ENCODE measurements at regions not wholly inside any gene's neighbourhood (a gene's known extent, or its start where the extent isn't known, plus 50 kb on each side); places are given as distances from the start of the nearest gene placed in this dataset.

GRCh38 chr5:130331332-130331731, 427.1 kb downstream of the CHSY3 start:
- DNase-seq (ENCODE audit: low read depth, low spot score) (no peak), ATAC-seq (no peak), FAIRE-seq (no peak)
- H3K27ac ChIP-seq (ENCODE audit: control insufficient read depth, insufficient read depth) = no peak overlapping the region
- H3K9ac ChIP-seq (ENCODE audit: control insufficient read depth, insufficient read depth, low read length) = no peak overlapping the region
- BruUV-seq (replicated peaks) = no TSS peak
- intact Hi-C loops (cut with micrococcal nuclease; ENCODE audit: unreplicated experiment) (no loop called here), in situ Hi-C loops (cut with MboI) (no loop called here)
- no peak overlapping the region for H3K4me3 ChIP-seq
- RAD21 ChIA-PET (ENCODE audit: unreplicated experiment) = no interaction called here
- TF ChIP-seq RUNX3 (IDR thresholded peaks at IDR 0.05; ENCODE audit: low read length) (no peak), ASH2L (IDR thresholded peaks at IDR 0.05; ENCODE audit: borderline replicate concordance, low read depth) (no peak), PBX3 (IDR thresholded peaks at IDR 0.05; ENCODE audit: insufficient replicate concordance, low read depth, low read length) (no peak)
- CTCF ChIA-PET = no interaction called here
- H3K4me1 ChIP-seq (ENCODE audit: control insufficient read depth, insufficient read depth, low read length) = no peaks in the 10 kb centered on the region
- H3K79me2 ChIP-seq (ENCODE audit: control insufficient read depth, insufficient read depth, low read length) = no peaks in the 10 kb centered on the region
- no peak overlapping the region for H3K4me2 ChIP-seq (ENCODE audit: control insufficient read depth, insufficient read depth)
- H4K20me1 ChIP-seq (ENCODE audit: control insufficient read depth, insufficient read depth) = no peaks in the 10 kb centered on the region
- no peak overlapping the region for H2AFZ ChIP-seq (ENCODE audit: control insufficient read depth, low read depth, low read length)
- H3K27me3 ChIP-seq (replicated peaks in 1 of 2; ENCODE audit: control insufficient read depth in 2 of 2, insufficient read depth in 2 of 2, low read length in 1 of 2) = no peaks in the 10 kb centered on the region
- 84% methylated on average over 3 of the region's 3 CpGs for WGBS (ENCODE audit: insufficient coverage, insufficient replicate concordance, low lambda C conversion rate, missing lambda C conversion rate)
- POLR2A ChIA-PET = no interaction called here
- H3K36me3 ChIP-seq (ENCODE audit: control insufficient read depth in 2 of 2, insufficient read depth in 2 of 2, low read length in 1 of 2) = no peaks in the 10 kb centered on the region
- SMC1A ChIA-PET (ENCODE audit: uncharacterized antibody, unreplicated experiment) = no interaction called here
- no peaks in the 10 kb centered on the region; the same call in 1 of the 3 replicates for H3K9me3 ChIP-seq (replicated peaks; ENCODE audit: control insufficient read depth, insufficient read depth, low read length)

- H3K27ac ChIP-seq (ENCODE audit: control insufficient read depth, insufficient read depth) = peak overlapping the region; percentile 68; the same call in 1 of the 2 replicates
- RAD21 ChIA-PET (ENCODE audit: unreplicated experiment) = no interaction called here
- intact Hi-C loops (cut with micrococcal nuclease; ENCODE audit: unreplicated experiment) = loop anchor here (5.0 kb wide), 1 partner anchor 1057 kb away; no protein-coding TSS in a partner anchor
- SMC1A ChIA-PET (ENCODE audit: uncharacterized antibody, unreplicated experiment) = interaction anchor here (0.8 to 1.0 kb wide), 3 partner anchors 10 to 362 kb away, joined by 3 read pairs; no protein-coding TSS in a partner anchor
- H3K9ac ChIP-seq (ENCODE audit: control insufficient read depth, insufficient read depth, low read length) = no peak overlapping the region
- no peaks in the 10 kb centered on the region for H4K20me1 ChIP-seq (ENCODE audit: control insufficient read depth, insufficient read depth)
- H2AFZ ChIP-seq (ENCODE audit: control insufficient read depth, low read depth, low read length) = no peak overlapping the region
- CTCF ChIA-PET = interaction anchor here (0.6 kb wide), 1 partner anchor 106 kb away, joined by 3 read pairs; no protein-coding TSS in a partner anchor
- in situ Hi-C loops (cut with MboI) = no loop called here
- H3K4me3 ChIP-seq = no peak overlapping the region
- H3K4me1 ChIP-seq (ENCODE audit: control insufficient read depth, insufficient read depth, low read length) = peaks cover 14% of the 10 kb centered on the region
- peaks cover 14% of the 10 kb centered on the region for H3K9me3 ChIP-seq (replicated peaks; ENCODE audit: control insufficient read depth, insufficient read depth, low read length)
- POLR2A ChIA-PET = no interaction called here
- no peaks in the 10 kb centered on the region for H3K36me3 ChIP-seq (ENCODE audit: control insufficient read depth in 2 of 2, insufficient read depth in 2 of 2, low read length in 1 of 2)
- H3K4me2 ChIP-seq (ENCODE audit: control insufficient read depth, insufficient read depth) = no peak overlapping the region
- FAIRE-seq (peak; percentile 82), ATAC-seq (no peak), DNase-seq (ENCODE audit: low read depth, low spot score) (no peak)
- H3K27me3 ChIP-seq (replicated peaks in 1 of 2; ENCODE audit: control insufficient read depth in 2 of 2, insufficient read depth in 2 of 2, low read length in 1 of 2) = no peaks in the 10 kb centered on the region
- 36% methylated on average over 7 of the region's 7 CpGs for WGBS (ENCODE audit: insufficient coverage, insufficient replicate concordance, low lambda C conversion rate, missing lambda C conversion rate)
- no peaks in the 10 kb centered on the region for H3K79me2 ChIP-seq (ENCODE audit: control insufficient read depth, insufficient read depth, low read length)
- BruUV-seq (replicated peaks) = no TSS peak
- TF ChIP-seq KLF5 (IDR thresholded peaks at IDR 0.05; ENCODE audit: partially characterized antibody) (peak; percentile 59), CBX5 (IDR thresholded peaks at IDR 0.05; ENCODE audit: low read depth) (peak; percentile 97), CHD4 (IDR thresholded peaks at IDR 0.05) (no peak), ASH2L (IDR thresholded peaks at IDR 0.05; ENCODE audit: borderline replicate concordance, low read depth) (no peak), RELB (IDR thresholded peaks at IDR 0.05; ENCODE audit: low read depth) (peak; percentile 39; the same call in 1 of the 2 replicates), PAX8 (IDR thresholded peaks at IDR 0.05) (no peak), ZNF592 (IDR thresholded peaks at IDR 0.05) (no peak)
Observed at GRCh38 chr5:130324953-130325671, 420.8 kb downstream of the CHSY3 start.
